ENCODE measurements at regions not wholly inside any gene's neighbourhood (a gene's known extent, or its start where the extent isn't known, plus 50 kb on each side); places are given as distances from the start of the nearest gene placed in this dataset.

DNA sequence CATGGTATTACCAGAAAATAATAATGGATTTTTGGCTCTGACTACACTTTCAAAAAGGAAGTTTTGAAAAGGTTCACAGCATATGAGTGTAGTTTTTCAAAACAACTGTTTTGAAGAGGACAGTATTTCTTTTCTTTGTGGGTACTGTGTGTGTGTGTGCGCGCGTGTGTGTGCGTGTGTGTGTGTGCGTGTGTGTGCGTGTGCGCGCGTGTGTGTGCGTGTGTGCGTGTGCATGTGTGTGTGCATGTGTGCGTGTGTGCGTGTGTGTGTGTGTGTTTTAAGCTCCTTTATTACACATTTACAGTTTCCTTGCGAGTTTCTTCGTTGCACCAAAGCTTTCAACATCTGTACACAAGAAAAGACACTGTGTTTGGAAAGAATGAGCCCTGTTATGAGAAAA lies 755.4 kb downstream of the SH3BGRL start:
- CTCF ChIA-PET: no interaction called here
- H3K27ac ChIP-seq (ENCODE audit: low read length in 2 of 2): no peak overlapping the region
- DNase-seq (no peak), ATAC-seq (ENCODE audit: low read depth) (no peak)
- H3K4me3 ChIP-seq (ENCODE audit: control extremely low read depth in 1 of 5, extremely low read depth in 1 of 5, insufficient read depth in 1 of 5, low read depth in 2 of 5, low read length in 4 of 5): no peak overlapping the region
- H3K27me3 ChIP-seq (replicated peaks in 1 of 4; ENCODE audit: control extremely low read depth in 1 of 4, control insufficient read depth in 3 of 4, insufficient read depth in 4 of 4, low read length in 3 of 4): no peaks in the 10 kb centered on the region
- H2AFZ ChIP-seq (ENCODE audit: insufficient read depth, low read depth, low read length, poor library complexity, severe bottlenecking): no peak overlapping the region
- intact Hi-C loops (cut with micrococcal nuclease): no loop called here
- no peaks in the 10 kb centered on the region for H4K20me1 ChIP-seq (ENCODE audit: control insufficient read depth, insufficient read depth, low read length, poor library complexity, severe bottlenecking)
- no peaks in the 10 kb centered on the region for H3K79me2 ChIP-seq (ENCODE audit: control insufficient read depth, insufficient read depth, low read length)
- no peak overlapping the region for H3K4me3 Mint-ChIP-seq
- H3K4me2 ChIP-seq (replicated peaks; ENCODE audit: low read depth, low read length, poor library complexity, severe bottlenecking): no peak overlapping the region
- H3K9me3 ChIP-seq (ENCODE audit: control extremely low read depth in 1 of 3, control insufficient read depth in 2 of 3, insufficient read depth in 1 of 3, low read length in 2 of 3): no peaks in the 10 kb centered on the region
- H3K27me3 Mint-ChIP-seq: no peaks in the 10 kb centered on the region
- no CpG with 5 or more reads among the region's 15 CpGs for WGBS (ENCODE audit: insufficient coverage)
- no peaks in the 10 kb centered on the region for H3K4me1 Mint-ChIP-seq
- POLR2A ChIA-PET: no interaction called here
- no peaks in the 10 kb centered on the region for H3K36me3 ChIP-seq (replicated peaks in 1 of 2; ENCODE audit: control extremely low read depth in 1 of 2, control insufficient read depth in 1 of 2, extremely low read depth in 1 of 2, insufficient read depth in 2 of 2, low read length in 1 of 2)
- H3K9ac ChIP-seq (ENCODE audit: low read length): no peak overlapping the region
- no peaks in the 10 kb centered on the region for H3K9me3 Mint-ChIP-seq (ENCODE audit: insufficient read depth)
- TF ChIP-seq, protein P1, sequence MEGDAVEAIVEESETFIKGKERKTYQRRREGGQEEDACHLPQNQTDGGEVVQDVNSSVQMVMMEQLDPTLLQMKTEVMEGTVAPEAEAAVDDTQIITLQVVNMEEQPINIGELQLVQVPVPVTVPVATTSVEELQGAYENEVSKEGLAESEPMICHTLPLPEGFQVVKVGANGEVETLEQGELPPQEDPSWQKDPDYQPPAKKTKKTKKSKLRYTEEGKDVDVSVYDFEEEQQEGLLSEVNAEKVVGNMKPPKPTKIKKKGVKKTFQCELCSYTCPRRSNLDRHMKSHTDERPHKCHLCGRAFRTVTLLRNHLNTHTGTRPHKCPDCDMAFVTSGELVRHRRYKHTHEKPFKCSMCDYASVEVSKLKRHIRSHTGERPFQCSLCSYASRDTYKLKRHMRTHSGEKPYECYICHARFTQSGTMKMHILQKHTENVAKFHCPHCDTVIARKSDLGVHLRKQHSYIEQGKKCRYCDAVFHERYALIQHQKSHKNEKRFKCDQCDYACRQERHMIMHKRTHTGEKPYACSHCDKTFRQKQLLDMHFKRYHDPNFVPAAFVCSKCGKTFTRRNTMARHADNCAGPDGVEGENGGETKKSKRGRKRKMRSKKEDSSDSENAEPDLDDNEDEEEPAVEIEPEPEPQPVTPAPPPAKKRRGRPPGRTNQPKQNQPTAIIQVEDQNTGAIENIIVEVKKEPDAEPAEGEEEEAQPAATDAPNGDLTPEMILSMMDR (IDR thresholded peaks at IDR 0.05): no peak
- TF ChIP-seq EZH2 (IDR thresholded peaks at IDR 0.05; ENCODE audit: borderline replicate concordance, insufficient read depth, low read depth, low read length, poor library complexity, severe bottlenecking): no peak
- no peak overlapping the region for H3K27ac Mint-ChIP-seq
- H3K4me1 ChIP-seq (ENCODE audit: control insufficient read depth in 2 of 2, insufficient read depth in 2 of 2, low read length in 2 of 2): no peaks in the 10 kb centered on the region

DNA sequence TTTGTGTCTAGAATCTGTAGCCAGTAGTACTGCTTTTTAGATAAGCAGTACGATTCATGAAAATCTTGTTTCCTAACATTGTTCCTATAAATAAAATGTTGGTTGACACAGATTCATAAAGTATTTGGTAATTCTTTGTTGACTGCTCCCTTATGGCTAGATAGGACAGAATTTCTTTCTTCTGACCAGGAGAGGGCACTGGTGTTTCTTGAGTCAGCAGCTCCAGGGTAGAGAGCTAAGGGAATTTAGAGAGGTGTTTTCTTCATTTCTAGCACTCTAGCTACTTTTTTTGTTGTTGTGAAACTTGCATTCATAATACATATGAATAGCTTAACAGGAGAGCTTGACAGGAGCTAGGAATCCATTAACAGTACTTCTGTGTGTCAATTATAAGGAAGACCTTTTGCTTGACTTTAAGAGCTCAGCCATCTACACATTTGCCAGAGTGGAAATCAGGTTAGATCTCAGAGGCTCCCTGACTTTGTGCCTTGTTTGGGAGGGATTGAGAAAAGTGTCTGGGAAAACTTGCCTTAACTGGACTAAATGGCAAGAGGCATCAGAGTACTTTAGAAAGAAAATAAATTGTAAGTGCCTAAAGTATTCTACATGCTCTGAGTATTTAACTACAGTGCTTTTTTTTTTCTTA lies 756.1 kb downstream of the SH3BGRL start:
- Histone ChIP-seq H3K27me3 (replicated peaks in 1 of 4; ENCODE audit: control extremely low read depth in 1 of 4, control insufficient read depth in 3 of 4, insufficient read depth in 4 of 4, low read length in 3 of 4) (no peaks in the 10 kb centered on the region), H3K4me2 (replicated peaks; ENCODE audit: low read depth, low read length, poor library complexity, severe bottlenecking) (no peak overlapping the region), H3K27ac (ENCODE audit: low read length in 2 of 2) (no peak overlapping the region), H3K79me2 (ENCODE audit: control insufficient read depth, insufficient read depth, low read length) (no peaks in the 10 kb centered on the region), H2AFZ (ENCODE audit: insufficient read depth, low read depth, low read length, poor library complexity, severe bottlenecking) (no peak overlapping the region), H3K4me3 (ENCODE audit: control extremely low read depth in 1 of 5, extremely low read depth in 1 of 5, insufficient read depth in 1 of 5, low read depth in 2 of 5, low read length in 4 of 5) (no peak overlapping the region), H3K9me3 (ENCODE audit: control extremely low read depth in 1 of 3, control insufficient read depth in 2 of 3, insufficient read depth in 1 of 3, low read length in 2 of 3) (no peaks in the 10 kb centered on the region), H3K9ac (ENCODE audit: low read length) (no peak overlapping the region), H3K4me1 (ENCODE audit: control insufficient read depth in 2 of 2, insufficient read depth in 2 of 2, low read length in 2 of 2) (no peaks in the 10 kb centered on the region), H3K36me3 (replicated peaks in 1 of 2; ENCODE audit: control extremely low read depth in 1 of 2, control insufficient read depth in 1 of 2, extremely low read depth in 1 of 2, insufficient read depth in 2 of 2, low read length in 1 of 2) (no peaks in the 10 kb centered on the region), H4K20me1 (ENCODE audit: control insufficient read depth, insufficient read depth, low read length, poor library complexity, severe bottlenecking) (no peaks in the 10 kb centered on the region)
- POLR2A ChIA-PET: no interaction called here
- Mint-ChIP-seq H3K4me1 (no peaks in the 10 kb centered on the region), H3K27me3 (no peaks in the 10 kb centered on the region), H3K9me3 (ENCODE audit: insufficient read depth) (no peaks in the 10 kb centered on the region), H3K4me3 (no peak overlapping the region), H3K27ac (no peak overlapping the region)
- TF ChIP-seq, protein P1 (IDR thresholded peaks at IDR 0.05): no peak
- TF ChIP-seq EZH2 (IDR thresholded peaks at IDR 0.05; ENCODE audit: borderline replicate concordance, insufficient read depth, low read depth, low read length, poor library complexity, severe bottlenecking): no peak
- WGBS (ENCODE audit: insufficient coverage): no CpG with 5 or more reads among the region's 1 CpG
- CTCF ChIA-PET: no interaction called here
- intact Hi-C loops (cut with micrococcal nuclease): no loop called here
- DNase-seq (no peak), ATAC-seq (ENCODE audit: low read depth) (no peak)

Measured in B cell (primary cell).